Gastrocnemius medialis (tissue), 4 donors: ENCODE measurements at regions not wholly inside any gene's neighbourhood (a gene's known extent, or its start where the extent isn't known, plus 50 kb on each side); places are given as distances from the start of the nearest gene placed in this dataset.

Experiments used
- ATAC-seq, 2 donors: fragments of 150-250 bp; one replicate each; pipeline ENCODE4 v1.9.1; 2016
- DNase-seq, 2 donors: peaks; one replicate each; pipeline ENCODE4 v3.0.0-alpha.2; 2019
- H3K27ac ChIP-seq, 4 donors: fragments of 200-600 bp; sonication (generic); 1 replicate in 1 of 4; 2 replicates in 3 of 4; pipeline ENCODE4 v1.5.1; 2016 to 2018; ENCODE audit warnings: mild to moderate bottlenecking in 2 of 4, moderate library complexity in 1 of 4
- H3K27me3 ChIP-seq, 3 donors: fragments of 200-600 bp; sonication (generic) in 2 of 3; 1 replicate in 1 of 3; 2 replicates in 2 of 3; pipeline versions ENCODE4 v1.5.1 to v1.6.0; 2016 to 2019; ENCODE audit warnings: mild to moderate bottlenecking in 1 of 3, moderate library complexity in 1 of 3
- H3K36me3 ChIP-seq, 2 donors: fragments of 200-600 bp; sonication (generic) in 1 of 2; one replicate each; pipeline ENCODE4 v1.5.1; 2017 to 2018
- H3K4me1 ChIP-seq, 2 donors: fragments of 200-600 bp; sonication (generic) in 1 of 2; one replicate each; pipeline ENCODE4 v1.5.1; 2016 to 2017; ENCODE audit warnings: mild to moderate bottlenecking in 2 of 2
- H3K4me3 ChIP-seq, 4 donors: fragments of 200-600 bp; sonication (generic) in 3 of 4; 1 replicate in 1 of 4; 2 replicates in 3 of 4; pipeline ENCODE4 v1.5.1; 2016 to 2019; ENCODE audit warnings: mild to moderate bottlenecking in 2 of 4
- H3K9me3 ChIP-seq, 3 donors: fragments of 200-600 bp; sonication (generic) in 2 of 3; 1 replicate in 1 of 3; 2 replicates in 2 of 3; pipeline ENCODE4 v1.5.1; 2016 to 2019
- CTCF ChIP-seq, 5 experiments: fragments of 450-650 bp in 3 of 5; fragments of 200-600 bp in 2 of 5; sonication (generic) in 2 of 5; IDR thresholded peaks in 4 of 5; conservative IDR thresholded peaks in 1 of 5; 1 replicate in 4 of 5; 2 replicates in 1 of 5; pipeline ENCODE4 v1.5.1; 2016 to 2019; ENCODE audit warnings: antibody characterized with exemption in 5 of 5, mild to moderate bottlenecking in 3 of 5, moderate library complexity in 3 of 5
- POLR2A ChIP-seq, 2 donors: fragments of 450-650 bp; IDR thresholded peaks; one replicate each; pipeline ENCODE4 v1.6.1; 2017; ENCODE audit warnings: antibody characterized with exemption in 2 of 2, mild to moderate bottlenecking in 2 of 2, moderate library complexity in 2 of 2
- in situ Hi-C, 4 donors: fragments of 200-750 bp; cut with MboI; loops; one replicate each; pipeline versions ENCODE4 v1.15.0 to v1.8.0; 2017; ENCODE audit warnings: low sequenced_read_pairs in 4 of 4
- intact Hi-C: fragments of 100-400 bp; cut with DNase I; formaldehyde crosslinking; loops from one replicate; pipeline ENCODE4 v1.15.1; 2023; ENCODE audit warnings: low total_unique reads

GRCh38 chr5:9932770-9933169 is 302.6 kb upstream of the TAS2R1 start:
- Histone ChIP-seq H3K27ac (no peak overlapping the region), H3K27me3 (no peaks in the 10 kb centered on the region), H3K4me3 (no peak overlapping the region), H3K36me3 (no peaks in the 10 kb centered on the region), H3K9me3 (peaks cover 0 to 3% (median 0%) of the 10 kb centered on the region in 3 donors), H3K4me1 (no peaks in the 10 kb centered on the region)
- intact Hi-C loops (no loop called here), in situ Hi-C loops (no loop called here)
- DNase-seq = no peak
- no peak for ATAC-seq
- TF ChIP-seq CTCF (IDR thresholded peaks at IDR 0.05 in 4 of 5, conservative IDR thresholded peaks at IDR 0.05 in 1 of 5) (no peak), POLR2A (IDR thresholded peaks at IDR 0.05) (no peak)

DNA sequence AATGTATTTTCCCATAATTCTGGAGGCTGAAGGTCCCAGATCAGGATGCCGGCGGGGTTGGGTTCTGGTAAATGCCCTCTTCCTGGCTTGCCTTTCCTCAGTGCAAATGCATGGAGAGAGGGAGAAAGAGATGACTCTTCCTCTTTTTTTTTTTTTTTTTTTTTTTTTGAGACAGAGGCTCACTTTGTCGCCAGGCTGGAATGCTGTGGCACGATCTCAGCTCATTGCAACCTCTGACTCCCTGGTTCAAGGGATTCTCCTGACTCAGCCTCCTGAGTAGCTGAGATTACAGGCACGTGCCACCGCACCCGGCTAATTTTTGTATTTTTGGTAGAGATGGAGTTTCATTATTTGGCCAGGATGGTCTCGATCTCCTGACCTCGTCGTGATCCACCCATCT is 300.0 kb upstream of the TAS2R1 start:
- Histone ChIP-seq H3K9me3 (peaks cover 0 to 3% (median 0%) of the 10 kb centered on the region in 3 donors), H3K36me3 (no peaks in the 10 kb centered on the region), H3K27ac (no peak overlapping the region), H3K4me1 (no peaks in the 10 kb centered on the region), H3K27me3 (no peaks in the 10 kb centered on the region), H3K4me3 (no peak overlapping the region)
- ATAC-seq (no peak), DNase-seq (no peak)
- in situ Hi-C loops (no loop called here), intact Hi-C loops (no loop called here)
- TF ChIP-seq CTCF (IDR thresholded peaks at IDR 0.05 in 4 of 5, conservative IDR thresholded peaks at IDR 0.05 in 1 of 5) (no peak), POLR2A (IDR thresholded peaks at IDR 0.05) (no peak)

DNA sequence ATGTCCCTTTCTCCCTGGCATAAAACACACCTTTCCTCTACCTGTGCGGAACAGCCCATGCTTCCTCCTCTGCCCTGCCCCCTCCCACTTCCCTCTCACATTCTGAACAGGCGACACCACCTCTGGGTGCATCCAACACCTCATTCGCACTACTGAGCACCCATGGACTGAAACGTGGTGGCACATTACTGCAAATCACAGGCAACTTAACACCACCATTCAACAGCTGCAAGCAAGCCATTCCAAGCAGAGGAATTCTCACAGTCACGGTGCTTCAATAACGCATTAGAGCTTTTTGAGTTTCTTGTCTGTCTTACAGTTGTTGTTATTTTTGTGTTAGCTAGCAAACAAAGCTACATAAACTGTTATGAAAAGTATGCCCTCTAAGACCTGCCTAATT is 298.2 kb upstream of the TAS2R1 start:
- no peak for ATAC-seq
- intact Hi-C loops = no loop called here

DNA sequence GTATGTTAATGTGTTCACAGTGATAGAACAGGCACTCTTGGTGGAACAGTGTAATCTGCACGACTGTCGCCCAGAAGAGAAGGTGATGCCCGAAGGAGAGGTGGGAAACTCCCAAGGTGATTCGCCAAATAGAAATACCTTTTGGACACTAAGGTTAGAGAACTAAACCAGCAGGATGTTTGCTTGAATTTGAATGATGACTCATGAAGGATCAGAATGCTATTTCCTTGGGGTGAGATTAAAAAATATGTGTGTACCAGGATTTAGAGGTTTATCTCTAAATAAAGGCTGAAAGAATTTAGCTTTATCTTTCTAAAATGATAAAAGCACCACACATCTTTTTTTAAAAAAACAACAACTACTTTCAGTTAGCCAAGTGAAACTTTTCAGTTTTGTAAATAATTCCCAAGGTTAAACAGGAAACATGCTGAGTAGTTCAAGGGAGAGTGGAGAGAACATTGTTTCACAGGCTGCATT is 297.4 kb upstream of the TAS2R1 start:
- Histone ChIP-seq H3K4me3 (no peak overlapping the region), H3K9me3 (peaks cover 0 to 5% (median 0%) of the 10 kb centered on the region in 3 donors)

More for the DNA sequence above, 298.2 kb upstream of the TAS2R1 start:
- Histone ChIP-seq H3K9me3 (peaks cover 0 to 2% (median 0%) of the 10 kb centered on the region in 3 donors), H3K4me3 (no peak overlapping the region), H3K27me3 (no peaks in the 10 kb centered on the region), H3K36me3 (no peaks in the 10 kb centered on the region), H3K4me1 (no peaks in the 10 kb centered on the region), H3K27ac (no peak overlapping the region)
- TF ChIP-seq POLR2A (IDR thresholded peaks at IDR 0.05) = no peak
- TF ChIP-seq CTCF (IDR thresholded peaks at IDR 0.05 in 4 of 5, conservative IDR thresholded peaks at IDR 0.05 in 1 of 5) = no peak
- in situ Hi-C loops = no loop called here
- DNase-seq = no peak

More for the DNA sequence above, 297.4 kb upstream of the TAS2R1 start:
- Histone ChIP-seq H3K27me3 (no peaks in the 10 kb centered on the region), H3K27ac (no peak overlapping the region), H3K36me3 (no peaks in the 10 kb centered on the region), H3K4me1 (no peaks in the 10 kb centered on the region)
- DNase-seq (no peak), ATAC-seq (no peak)
- intact Hi-C loops (no loop called here), in situ Hi-C loops (no loop called here)
- TF ChIP-seq POLR2A (IDR thresholded peaks at IDR 0.05) (no peak), CTCF (IDR thresholded peaks at IDR 0.05 in 4 of 5, conservative IDR thresholded peaks at IDR 0.05 in 1 of 5) (no peak)
